NOMO-1 (cell line): ENCODE measurements at regions not wholly inside any gene's neighbourhood (a gene's known extent, or its start where the extent isn't known, plus 50 kb on each side); places are given as distances from the start of the nearest gene placed in this dataset.
"Not testable (repeated sequence)": the region's sequence is repeated elsewhere in the genome, so short reads cannot be mapped to it uniquely, and the experiment has no call there.

Experiments used
- DNase-seq, 2 experiments: peaks; one replicate each; lab custom pipeline; 2025; ENCODE audit not compliant: unreplicated experiment in 2 of 2; lab: John Stamatoyannopoulos, UW

GRCh38 chr20:56689318-56689717 lies 60.2 kb downstream of the TFAP2C start:
- no peak for DNase-seq

- no peak for DNase-seq
Measured at GRCh38 chr20:56689852-56690485, 60.9 kb downstream of the TFAP2C start.

DNA sequence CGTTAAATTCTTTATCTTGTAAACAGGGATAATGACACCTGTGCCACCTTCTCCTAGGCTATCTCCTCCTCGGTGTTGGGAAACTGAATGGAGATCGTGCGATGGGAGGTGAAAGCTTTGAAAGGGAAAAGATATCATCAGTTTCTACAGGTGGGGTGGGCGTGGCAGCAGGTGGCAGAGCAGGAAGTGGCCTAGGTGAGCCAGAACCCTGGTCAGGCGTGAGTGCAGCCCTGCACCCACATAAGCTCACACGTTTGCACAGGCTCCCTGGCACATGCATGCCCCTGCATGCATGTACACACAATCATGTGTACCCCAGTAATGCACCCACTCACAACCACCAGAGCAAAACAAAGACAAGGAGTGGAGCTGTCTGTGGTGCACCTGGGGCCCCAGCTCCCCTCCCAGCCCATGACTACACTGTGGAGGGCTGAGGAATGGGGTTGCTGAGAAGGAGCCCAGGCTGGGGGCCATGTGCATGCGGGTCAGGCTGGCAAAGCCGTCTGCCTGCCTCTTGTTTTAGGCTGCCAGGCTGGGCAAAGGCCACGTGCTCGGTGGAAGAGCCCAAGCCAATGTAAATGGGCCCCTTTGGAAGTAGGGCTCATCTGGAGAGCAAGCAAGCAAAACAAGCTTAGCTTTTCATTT lies 61.5 kb downstream of the TFAP2C start:
- no peak for DNase-seq

GRCh38 chr20:56691325-56691998 lies 62.4 kb downstream of the TFAP2C start:
- no peak for DNase-seq

DNA sequence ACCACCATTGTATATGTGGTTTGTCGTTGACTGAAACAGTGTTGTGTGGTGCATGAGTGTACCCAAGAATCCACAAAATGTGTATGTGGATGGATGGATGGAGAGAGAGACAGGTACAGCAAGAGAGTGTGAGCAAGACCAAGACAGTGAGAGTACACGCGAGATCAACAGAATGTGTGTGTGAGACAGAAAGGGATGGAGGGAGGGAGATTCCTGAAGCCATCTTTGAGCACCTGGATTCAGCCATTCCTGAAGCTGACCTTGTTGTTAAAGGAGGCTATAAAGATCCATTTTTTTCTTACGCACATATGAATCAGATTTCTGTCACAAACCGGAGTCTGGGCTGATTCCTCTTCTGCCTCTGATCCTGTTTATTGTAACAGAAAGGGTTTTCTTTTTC lies 64.1 kb downstream of the TFAP2C start:
- no peak for DNase-seq

- DNase-seq = no peak
Measured at GRCh38 chr20:56697476-56697875, 68.4 kb downstream of the TFAP2C start.

- DNase-seq = no peak
Measured at GRCh38 chr20:56698297-56698696, 69.2 kb downstream of the TFAP2C start.

DNA sequence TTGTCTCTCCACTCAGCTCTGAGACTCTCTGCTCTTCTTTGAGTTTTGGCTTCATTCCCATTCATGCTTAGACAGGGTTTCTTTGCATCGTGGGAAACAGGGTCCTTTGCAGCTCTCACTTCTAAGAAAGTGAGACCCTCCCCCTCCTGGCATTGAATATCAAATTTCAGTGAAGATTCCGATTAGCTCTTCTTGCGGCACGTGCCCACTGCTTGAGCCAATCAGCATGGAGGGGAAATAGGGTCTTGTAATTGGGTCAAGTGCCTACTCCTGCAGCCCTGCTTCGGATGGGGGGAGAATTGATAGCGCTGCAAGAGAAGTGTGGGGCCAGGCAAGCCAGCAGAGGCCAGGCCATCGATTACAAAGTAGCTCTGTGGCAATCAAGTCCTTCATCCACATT lies 69.6 kb downstream of the TFAP2C start:
- no peak for DNase-seq

DNA sequence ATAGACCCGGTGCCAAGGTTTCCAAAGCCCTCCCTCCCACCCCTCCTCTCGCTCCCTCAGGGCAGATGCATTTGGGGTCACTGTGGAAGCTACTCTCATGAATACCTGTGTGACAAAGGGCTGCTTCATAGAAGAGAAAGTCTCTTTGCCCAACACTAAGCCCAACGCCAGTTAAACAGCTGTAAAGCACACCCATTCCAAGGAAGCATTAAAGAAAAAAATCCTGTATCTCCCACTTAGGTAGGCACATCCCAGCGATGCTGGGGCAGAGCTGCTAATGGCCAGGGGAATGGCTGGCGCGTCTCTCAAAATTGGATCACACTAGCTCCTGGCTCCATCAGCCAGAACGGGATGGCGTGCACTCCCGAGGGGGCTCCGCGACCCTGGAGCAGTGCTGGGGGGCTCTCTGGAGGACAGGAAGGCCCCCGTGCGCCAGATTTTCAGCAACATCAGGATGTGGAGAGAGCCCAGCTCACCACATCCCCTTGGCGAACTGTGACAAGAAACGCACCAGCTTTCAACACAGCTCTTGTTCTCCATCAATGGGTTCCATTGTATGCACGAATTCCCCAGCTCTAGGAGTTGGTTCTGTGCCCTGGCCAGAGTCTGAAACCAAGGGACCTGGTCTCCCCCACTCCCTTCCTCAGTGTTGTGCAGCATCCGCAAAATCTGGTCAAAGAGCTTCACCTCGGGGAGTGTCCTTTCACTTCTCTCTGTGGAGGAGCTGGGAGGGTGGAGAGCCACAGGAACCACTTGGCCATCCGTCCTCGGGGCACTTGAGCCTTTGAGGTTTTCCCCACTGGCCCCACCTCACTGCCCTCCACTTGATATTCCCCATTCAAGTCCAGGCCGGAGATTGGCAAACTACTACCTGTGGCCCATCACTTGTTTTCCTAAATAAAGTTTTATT lies 74.1 kb downstream of the TFAP2C start:
- DNase-seq = no peak

- DNase-seq = no peak
Measured at GRCh38 chr20:56706867-56707360, 77.8 kb downstream of the TFAP2C start.

DNA sequence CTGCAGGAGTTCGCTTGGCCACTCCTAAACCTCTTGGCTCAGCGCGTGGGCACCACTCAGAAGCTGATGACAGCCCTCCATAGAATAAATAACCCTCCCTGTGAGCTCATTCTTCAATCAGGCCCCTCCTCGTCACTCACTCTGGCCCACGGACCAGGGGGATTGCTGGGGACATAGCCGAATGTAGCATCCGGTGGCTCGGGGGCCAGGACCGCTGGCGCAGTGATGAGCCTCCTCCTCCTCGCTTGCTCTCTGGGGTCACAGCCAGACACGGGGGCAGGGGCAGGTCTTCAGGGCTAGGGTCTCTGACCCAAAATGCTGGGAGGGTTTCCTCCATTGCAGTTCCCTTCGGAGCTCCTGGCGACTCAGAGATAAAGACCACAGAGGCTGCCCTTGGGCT lies 79.9 kb downstream of the TFAP2C start:
- no peak for DNase-seq

- DNase-seq = no peak
Measured at GRCh38 chr20:56710125-56710524, 81.0 kb downstream of the TFAP2C start.

DNA sequence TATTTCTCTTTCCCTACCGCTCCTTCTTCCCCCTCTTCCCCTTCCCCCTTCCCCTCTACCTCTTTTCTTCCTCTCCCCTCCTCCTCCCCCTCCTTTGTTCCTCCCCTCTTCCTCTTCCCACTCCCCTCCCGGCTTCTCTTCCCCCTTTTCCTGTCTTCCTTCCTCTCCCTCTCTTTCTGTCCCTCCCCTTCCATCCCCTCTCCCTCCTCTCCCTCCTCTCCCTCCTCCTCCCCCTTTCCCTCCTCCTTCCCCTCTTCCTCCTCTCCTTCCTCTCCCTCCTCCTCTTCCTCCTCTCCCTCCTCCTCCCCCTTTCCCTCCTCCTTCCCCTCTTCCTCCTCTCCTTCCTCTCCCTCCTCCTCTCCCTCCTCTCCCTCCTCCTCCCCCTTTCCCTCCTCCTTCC lies 81.5 kb downstream of the TFAP2C start:
- DNase-seq = not testable (repeated sequence)

- DNase-seq = no peak
Measured at GRCh38 chr20:56711018-56711417, 81.9 kb downstream of the TFAP2C start.

- DNase-seq = no peak
Measured at GRCh38 chr20:56715309-56715708, 86.2 kb downstream of the TFAP2C start.

- DNase-seq = no peak
Measured at GRCh38 chr20:56715902-56716519, 86.9 kb downstream of the TFAP2C start.

DNA sequence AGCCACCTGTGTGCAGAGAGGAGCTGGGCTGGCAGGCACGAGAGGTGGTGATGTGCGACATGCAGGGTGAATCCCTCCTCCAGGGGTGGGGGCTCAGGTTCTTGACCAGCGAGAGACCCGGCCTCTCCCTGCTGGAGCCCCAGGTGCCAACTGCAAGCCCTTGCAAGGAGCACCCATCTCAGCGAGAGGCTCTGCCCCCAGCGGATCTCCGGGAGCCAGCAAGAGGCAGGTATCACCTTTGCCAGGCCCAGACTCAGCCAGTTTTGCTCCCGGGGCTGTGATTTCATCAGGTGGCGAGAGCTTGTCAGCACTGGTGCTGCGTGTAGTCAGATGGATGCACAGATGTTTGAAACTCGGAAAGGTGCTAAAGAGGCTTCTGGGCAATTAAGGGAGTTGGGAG lies 87.7 kb downstream of the TFAP2C start:
- no peak for DNase-seq

DNA sequence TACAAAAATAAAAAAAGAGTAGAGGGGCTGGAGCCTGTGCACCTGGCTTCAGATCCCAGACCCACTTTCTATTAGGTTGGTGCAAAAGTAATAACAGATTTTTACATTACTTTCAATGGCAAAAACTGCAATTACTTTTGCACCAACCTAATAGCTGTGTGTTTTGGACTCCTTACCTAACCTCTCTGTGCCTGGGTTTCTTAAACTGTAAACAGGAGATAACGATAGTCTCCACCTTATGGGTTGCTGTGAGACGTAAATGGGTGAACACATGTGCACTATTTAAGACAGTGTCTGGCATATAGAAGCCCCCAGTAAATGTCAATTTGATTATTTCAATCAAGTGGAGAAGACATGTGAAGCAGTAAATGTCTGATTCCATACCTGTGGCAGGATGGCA lies 89.7 kb downstream of the TFAP2C start:
- no peak for DNase-seq

- DNase-seq = no peak
Measured at GRCh38 chr20:56720620-56721213, 91.6 kb downstream of the TFAP2C start.

DNA sequence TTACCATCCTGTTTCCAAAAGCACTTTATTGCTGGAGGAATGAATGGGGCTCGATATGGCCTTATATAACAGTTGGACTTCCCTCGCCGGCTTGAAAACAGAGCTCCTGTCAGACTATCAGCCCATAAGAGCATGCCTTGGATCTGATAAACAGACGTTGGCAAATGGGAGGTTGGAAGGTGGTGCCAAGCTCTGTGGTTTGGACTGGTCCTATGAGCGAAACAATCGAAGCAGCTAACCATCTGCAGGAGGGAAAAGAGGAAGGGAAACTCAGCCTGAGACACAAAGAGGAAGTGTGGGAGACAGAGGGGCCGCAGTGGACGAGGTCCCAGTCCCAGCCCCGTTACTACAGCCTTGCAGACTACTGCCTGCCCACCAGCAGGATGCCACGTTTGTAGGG lies 92.9 kb downstream of the TFAP2C start:
- peak; percentile 93 to 99 for DNase-seq
